ENCODE measurements at regions not wholly inside any gene's neighbourhood (a gene's known extent, or its start where the extent isn't known, plus 50 kb on each side); places are given as distances from the start of the nearest gene placed in this dataset.
"Not testable (repeated sequence)": the region's sequence is repeated elsewhere in the genome, so short reads cannot be mapped to it uniquely, and the experiment has no call there.

- not testable (repeated sequence) for TF ChIP-seq CTCF (IDR thresholded peaks at IDR 0.05; ENCODE audit: borderline replicate concordance, extremely low read depth, low read length, poor library complexity, severe bottlenecking); EZH2 (IDR thresholded peaks at IDR 0.05; ENCODE audit: borderline replicate concordance, low read depth, low read length, severe bottlenecking)
Measured at GRCh38 chr5:109621266-109621665, 68.5 kb upstream of the MAN2A1 start.

All from DND-41 (cell line).